NCI-H1105 (cell line): ENCODE measurements at regions not wholly inside any gene's neighbourhood (a gene's known extent, or its start where the extent isn't known, plus 50 kb on each side); places are given as distances from the start of the nearest gene placed in this dataset.

ENCODE experiments used
- DNase-seq: peaks from one replicate; lab custom pipeline; 2025; lab: John Stamatoyannopoulos, UW

GRCh38 chrX:39439906-39440798 lies 638.9 kb downstream of the MID1IP1 start:
- DNase-seq = no peak

- no peak for DNase-seq
These were observed 639.6 kb downstream of the MID1IP1 start for GRCh38 chrX:39440799-39441284.

- no peak for DNase-seq
These were observed 641.1 kb downstream of the MID1IP1 start for GRCh38 chrX:39442332-39442731.

GRCh38 chrX:39443240-39443639 lies 642.0 kb downstream of the MID1IP1 start:
- DNase-seq = no peak

- DNase-seq = no peak
These were observed 644.1 kb downstream of the MID1IP1 start for GRCh38 chrX:39445336-39445735.

- DNase-seq = no peak
These were observed 648.1 kb downstream of the MID1IP1 start for GRCh38 chrX:39449352-39449751.

GRCh38 chrX:39450234-39450977 lies 647.4 kb downstream of the BCOR start:
- DNase-seq = no peak

- no peak for DNase-seq
These were observed 646.7 kb downstream of the BCOR start for GRCh38 chrX:39451046-39451445.

- no peak for DNase-seq
These were observed 645.4 kb downstream of the BCOR start for GRCh38 chrX:39452401-39452800.

GRCh38 chrX:39453889-39454621 lies 643.7 kb downstream of the BCOR start:
- no peak for DNase-seq

- no peak for DNase-seq
These were observed 640.7 kb downstream of the BCOR start for GRCh38 chrX:39456894-39457604.

GRCh38 chrX:39458779-39459178 lies 639.0 kb downstream of the BCOR start:
- no peak for DNase-seq

- DNase-seq = no peak
These were observed 638.6 kb downstream of the BCOR start for GRCh38 chrX:39459204-39459603.

GRCh38 chrX:39459952-39460351 lies 637.8 kb downstream of the BCOR start:
- DNase-seq = peak; percentile 56

- DNase-seq = no peak
These were observed 637.3 kb downstream of the BCOR start for GRCh38 chrX:39460499-39460898.

- no peak for DNase-seq
These were observed 634.9 kb downstream of the BCOR start for GRCh38 chrX:39462835-39463234.

- DNase-seq = no peak
These were observed 633.5 kb downstream of the BCOR start for GRCh38 chrX:39464253-39464652.

GRCh38 chrX:39465467-39465866 lies 632.3 kb downstream of the BCOR start:
- no peak for DNase-seq

- DNase-seq = no peak
These were observed 631.9 kb downstream of the BCOR start for GRCh38 chrX:39465906-39466305.

- no peak for DNase-seq
These were observed 628.6 kb downstream of the BCOR start for GRCh38 chrX:39469126-39469525.

- DNase-seq = no peak
These were observed 627.0 kb downstream of the BCOR start for GRCh38 chrX:39470588-39471407.
